ENCODE measurements at regions not wholly inside any gene's neighbourhood (a gene's known extent, or its start where the extent isn't known, plus 50 kb on each side); places are given as distances from the start of the nearest gene placed in this dataset.

DNA sequence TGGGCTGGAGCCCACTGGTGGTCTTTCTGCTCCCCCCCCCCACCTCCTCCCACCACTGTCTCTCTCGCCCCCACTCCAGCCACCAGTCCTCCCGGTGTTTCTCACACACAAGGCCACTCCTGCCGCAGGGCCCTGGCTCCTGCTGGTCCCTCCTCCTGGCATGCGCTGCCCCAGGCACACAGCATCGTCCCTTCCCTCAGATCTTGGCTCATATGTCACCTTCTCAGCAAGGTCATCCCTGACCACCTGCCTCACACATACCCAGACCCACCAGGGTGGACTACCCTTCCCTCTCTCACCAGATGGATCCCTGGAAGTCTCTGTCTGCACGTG is 101.5 kb upstream of the IQSEC1 start:
- Histone ChIP-seq H3K4me3 (ENCODE audit: low read depth in 1 of 5, low read length in 5 of 5) (no peak overlapping the region), H3K36me3 (ENCODE audit: control insufficient read depth in 5 of 5, insufficient read depth in 5 of 5, low read length in 5 of 5) (no peaks in the 10 kb centered on the region), H3K9me3 (ENCODE audit: control insufficient read depth in 5 of 5, low read length in 5 of 5) (peaks cover 0 to 18% (median 15%) of the 10 kb centered on the region in 5 donors), H3K9ac (ENCODE audit: low read length in 5 of 5) (no peak overlapping the region), H3K4me1 (ENCODE audit: control insufficient read depth in 5 of 5, insufficient read depth in 5 of 5, low read length in 5 of 5) (peaks cover 0 to 3% (median 0%) of the 10 kb centered on the region in 5 donors), H3K27ac (ENCODE audit: low read depth, low read length) (no peak overlapping the region), H3K27me3 (ENCODE audit: control insufficient read depth in 5 of 5, insufficient read depth in 4 of 5, low read length in 5 of 5) (no peaks in the 10 kb centered on the region)

DNA sequence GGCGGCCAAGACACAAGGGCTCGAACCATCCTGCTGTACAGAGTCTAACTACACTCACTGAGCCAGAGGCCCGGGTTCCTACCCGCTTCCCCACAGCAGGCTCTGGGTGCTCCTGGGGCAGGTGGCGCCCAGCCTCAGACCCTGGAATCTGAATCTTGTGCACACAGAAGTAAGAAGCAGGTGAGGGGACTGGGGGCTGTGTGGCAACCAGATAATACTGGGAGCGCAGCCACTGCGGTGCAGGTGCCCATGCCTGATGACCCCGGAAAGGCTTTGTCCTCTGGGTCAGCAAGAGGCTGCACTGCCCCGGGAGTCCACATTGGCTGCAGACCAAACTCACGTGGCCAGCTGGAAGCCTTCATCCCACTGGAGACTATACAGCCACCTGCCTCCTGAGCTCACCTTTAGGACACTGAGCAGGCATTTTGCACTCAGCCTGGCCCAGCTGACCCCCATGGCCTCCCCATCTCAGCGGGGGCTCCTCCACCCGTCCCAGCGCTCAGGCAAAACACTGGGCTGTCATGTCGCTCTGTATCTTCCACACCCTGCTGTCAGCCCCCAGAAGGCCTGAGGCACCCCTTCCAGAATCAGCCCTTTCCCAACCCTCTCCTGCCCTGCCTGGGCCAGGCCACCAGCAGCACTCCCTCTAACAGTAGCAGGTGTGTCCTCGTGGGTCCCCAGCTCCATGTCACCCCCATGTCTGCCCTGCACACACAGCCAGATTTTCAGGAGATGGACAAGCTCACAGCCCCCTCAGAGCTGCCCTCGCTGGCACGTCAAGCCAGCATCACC is 101.0 kb upstream of the IQSEC1 start:
- Histone ChIP-seq H3K9ac (ENCODE audit: low read length in 5 of 5) (no peak overlapping the region), H3K9me3 (ENCODE audit: control insufficient read depth in 5 of 5, low read length in 5 of 5) (peaks cover 0 to 13% (median 11%) of the 10 kb centered on the region in 5 donors), H3K36me3 (ENCODE audit: control insufficient read depth in 5 of 5, insufficient read depth in 5 of 5, low read length in 5 of 5) (no peaks in the 10 kb centered on the region), H3K4me3 (ENCODE audit: low read depth in 1 of 5, low read length in 5 of 5) (no peak overlapping the region), H3K4me1 (ENCODE audit: control insufficient read depth in 5 of 5, insufficient read depth in 5 of 5, low read length in 5 of 5) (peaks cover 0 to 3% (median 0%) of the 10 kb centered on the region in 5 donors), H3K27me3 (ENCODE audit: control insufficient read depth in 5 of 5, insufficient read depth in 4 of 5, low read length in 5 of 5) (no peaks in the 10 kb centered on the region), H3K27ac (ENCODE audit: low read depth, low read length) (no peak overlapping the region)

DNA sequence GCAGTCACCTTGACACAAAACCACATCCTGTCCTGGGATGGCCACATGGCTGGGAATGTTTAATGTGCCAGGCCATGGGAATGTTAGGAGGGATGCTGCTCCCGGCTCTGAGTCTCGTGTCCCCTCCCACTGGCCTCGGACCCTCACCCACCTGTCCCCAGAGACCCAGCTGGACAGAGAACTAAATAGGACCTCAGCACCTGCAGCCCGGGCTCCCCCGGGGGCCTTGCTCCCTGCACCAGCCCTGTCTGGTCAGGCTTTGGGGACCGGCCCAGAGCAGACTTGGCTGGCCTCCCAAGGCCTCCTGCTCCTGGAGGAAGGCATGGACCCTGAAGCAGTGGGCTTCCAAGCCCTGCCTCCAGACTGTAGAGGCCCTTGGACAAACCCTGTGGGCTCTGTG is 100.0 kb upstream of the IQSEC1 start:
- Histone ChIP-seq H3K27me3 (ENCODE audit: control insufficient read depth in 5 of 5, insufficient read depth in 4 of 5, low read length in 5 of 5) (no peaks in the 10 kb centered on the region), H3K4me3 (ENCODE audit: low read depth in 1 of 5, low read length in 5 of 5) (no peak overlapping the region), H3K9me3 (ENCODE audit: control insufficient read depth in 5 of 5, low read length in 5 of 5) (peaks cover 0 to 4% (median 1%) of the 10 kb centered on the region in 5 donors), H3K9ac (ENCODE audit: low read length in 5 of 5) (no peak overlapping the region), H3K4me1 (ENCODE audit: control insufficient read depth in 5 of 5, insufficient read depth in 5 of 5, low read length in 5 of 5) (peaks cover 0 to 3% (median 0%) of the 10 kb centered on the region in 5 donors), H3K27ac (ENCODE audit: low read depth, low read length) (no peak overlapping the region), H3K36me3 (ENCODE audit: control insufficient read depth in 5 of 5, insufficient read depth in 5 of 5, low read length in 5 of 5) (no peaks in the 10 kb centered on the region)

DNA sequence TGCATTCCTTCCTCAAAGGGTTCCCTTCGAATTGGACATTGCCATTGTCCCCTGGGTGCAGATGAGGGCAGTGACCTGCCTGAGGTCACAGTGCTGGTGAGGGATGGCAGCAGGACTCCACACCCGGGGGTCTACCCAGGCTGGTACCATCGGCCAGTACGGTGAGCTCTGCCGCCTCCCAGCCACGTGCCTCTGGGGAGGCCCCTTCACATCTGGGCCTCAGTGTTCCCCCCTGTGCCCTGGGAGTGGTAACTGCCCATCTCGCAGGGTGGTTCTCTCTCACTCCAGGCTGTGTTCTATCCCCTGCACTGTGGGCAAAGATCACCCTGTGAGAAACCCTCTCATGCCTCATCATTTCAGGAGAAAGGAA is 99.4 kb upstream of the IQSEC1 start:
- Histone ChIP-seq H3K27me3 (ENCODE audit: control insufficient read depth in 5 of 5, insufficient read depth in 4 of 5, low read length in 5 of 5) (no peaks in the 10 kb centered on the region), H3K4me1 (ENCODE audit: control insufficient read depth in 5 of 5, insufficient read depth in 5 of 5, low read length in 5 of 5) (peaks cover 0 to 3% (median 0%) of the 10 kb centered on the region in 5 donors), H3K27ac (ENCODE audit: low read depth, low read length) (no peak overlapping the region), H3K36me3 (ENCODE audit: control insufficient read depth in 5 of 5, insufficient read depth in 5 of 5, low read length in 5 of 5) (no peaks in the 10 kb centered on the region), H3K9me3 (ENCODE audit: control insufficient read depth in 5 of 5, low read length in 5 of 5) (no peaks in the 10 kb centered on the region), H3K4me3 (ENCODE audit: low read depth in 1 of 5, low read length in 5 of 5) (no peak overlapping the region), H3K9ac (ENCODE audit: low read length in 5 of 5) (no peak overlapping the region)

DNA sequence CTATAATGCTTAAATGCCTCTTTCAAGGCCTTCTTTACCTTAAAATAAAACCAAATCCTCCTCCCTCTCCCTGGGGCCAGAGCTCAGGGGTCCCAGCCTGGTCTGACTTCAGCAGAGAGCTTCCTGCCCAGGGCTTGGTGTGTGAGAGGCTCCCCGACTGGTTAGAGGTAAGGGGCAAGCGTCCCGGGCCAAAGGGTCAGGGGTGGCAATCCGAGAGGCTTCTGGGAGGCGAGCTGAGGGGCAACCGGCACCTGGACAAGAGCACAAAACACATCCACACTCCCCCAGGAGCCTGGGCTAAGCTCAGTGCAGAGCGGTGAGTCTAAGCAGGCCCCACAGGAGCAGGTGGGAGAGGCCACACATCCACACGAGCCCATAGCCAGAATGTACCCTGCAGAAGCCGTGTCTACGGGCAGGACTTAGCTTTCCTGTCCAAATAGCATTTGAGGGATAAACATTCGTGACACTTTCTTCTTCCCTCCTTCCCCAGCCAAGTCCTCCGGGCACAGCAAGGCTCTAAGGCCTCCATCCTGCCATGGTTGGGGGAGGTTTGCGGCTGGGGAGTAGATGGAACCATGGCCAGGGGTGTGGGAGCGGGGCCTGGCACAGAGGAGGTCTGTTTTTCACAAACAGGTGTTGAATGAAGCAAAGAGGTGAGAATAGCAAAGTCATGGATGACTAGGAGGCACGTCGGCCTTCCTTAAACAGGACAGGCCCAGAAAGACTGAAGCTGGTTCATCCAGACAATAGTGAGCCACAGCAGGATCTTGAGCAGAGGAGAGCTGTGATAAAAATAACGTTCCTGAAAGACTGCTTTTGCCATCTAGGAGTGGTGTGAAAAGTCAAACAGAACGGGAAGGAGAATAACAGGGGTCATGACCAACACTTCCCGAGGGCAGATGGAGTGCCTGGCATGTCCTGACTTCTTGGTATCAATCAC is 98.7 kb upstream of the IQSEC1 start:
- H3K27me3 ChIP-seq (ENCODE audit: control insufficient read depth in 5 of 5, insufficient read depth in 4 of 5, low read length in 5 of 5), result no peaks in the 10 kb centered on the region
- H3K27ac ChIP-seq (ENCODE audit: low read depth, low read length), result no peak overlapping the region
- no peaks in the 10 kb centered on the region for H3K9me3 ChIP-seq (ENCODE audit: control insufficient read depth in 5 of 5, low read length in 5 of 5)
- peaks cover 0 to 2% (median 0%) of the 10 kb centered on the region in 5 donors for H3K36me3 ChIP-seq (ENCODE audit: control insufficient read depth in 5 of 5, insufficient read depth in 5 of 5, low read length in 5 of 5)
- H3K9ac ChIP-seq (ENCODE audit: low read length in 5 of 5), result no peak overlapping the region
- no peak overlapping the region for H3K4me3 ChIP-seq (ENCODE audit: low read depth in 1 of 5, low read length in 5 of 5)
- H3K4me1 ChIP-seq (ENCODE audit: control insufficient read depth in 5 of 5, insufficient read depth in 5 of 5, low read length in 5 of 5), result peaks cover 0 to 3% (median 0%) of the 10 kb centered on the region in 5 donors

DNA sequence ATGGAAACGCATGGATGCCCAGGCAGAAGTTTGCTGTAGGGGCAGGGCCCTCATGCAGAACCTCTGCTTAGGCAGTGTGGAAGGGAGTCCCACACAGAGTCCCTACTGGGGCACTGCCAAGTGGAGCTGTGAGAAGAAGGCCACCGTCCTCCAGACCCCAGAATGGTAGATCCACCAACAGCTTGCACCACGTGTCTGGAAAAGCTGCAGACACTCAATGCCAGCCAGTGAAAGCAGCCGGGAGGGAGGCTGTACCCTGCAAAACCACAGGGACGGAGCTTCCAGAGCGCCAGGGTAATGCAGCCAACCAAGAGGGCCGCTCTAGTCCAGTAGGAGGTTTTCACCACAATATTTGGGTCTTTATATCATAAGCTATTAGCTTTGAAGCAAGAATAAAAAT is 97.1 kb upstream of the IQSEC1 start:
- H3K4me1 ChIP-seq (ENCODE audit: control insufficient read depth in 5 of 5, insufficient read depth in 5 of 5, low read length in 5 of 5), result peaks cover 0 to 3% (median 0%) of the 10 kb centered on the region in 5 donors
- H3K27me3 ChIP-seq (ENCODE audit: control insufficient read depth in 5 of 5, insufficient read depth in 4 of 5, low read length in 5 of 5), result no peaks in the 10 kb centered on the region
- no peak overlapping the region for H3K4me3 ChIP-seq (ENCODE audit: low read depth in 1 of 5, low read length in 5 of 5)
- H3K36me3 ChIP-seq (ENCODE audit: control insufficient read depth in 5 of 5, insufficient read depth in 5 of 5, low read length in 5 of 5), result peaks cover 0 to 9% (median 0%) of the 10 kb centered on the region in 5 donors
- no peaks in the 10 kb centered on the region for H3K9me3 ChIP-seq (ENCODE audit: control insufficient read depth in 5 of 5, low read length in 5 of 5)
- H3K9ac ChIP-seq (ENCODE audit: low read length in 5 of 5), result no peak overlapping the region
- H3K27ac ChIP-seq (ENCODE audit: low read depth, low read length), result no peak overlapping the region

DNA sequence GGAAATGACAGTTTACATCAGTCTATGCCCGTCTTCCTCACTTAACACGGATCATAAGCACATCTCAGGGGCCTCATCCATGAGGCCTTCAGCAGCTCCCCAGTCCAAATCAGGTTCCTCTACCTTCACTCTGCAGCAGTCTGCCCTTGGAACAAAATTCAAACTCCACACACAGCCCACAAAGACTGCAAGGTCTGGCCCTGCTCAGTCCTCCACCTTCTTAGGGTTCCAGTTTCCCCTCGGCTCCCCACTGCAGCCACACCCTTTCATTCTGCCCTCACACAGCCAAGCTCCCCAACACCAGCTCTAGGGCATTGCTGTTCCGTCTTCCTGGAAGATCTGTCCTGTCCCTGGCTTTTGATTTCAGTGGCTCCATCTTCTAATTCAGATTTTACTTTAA is 95.2 kb upstream of the IQSEC1 start:
- Histone ChIP-seq H3K27ac (ENCODE audit: low read depth, low read length) (no peak overlapping the region), H3K27me3 (ENCODE audit: control insufficient read depth in 5 of 5, insufficient read depth in 4 of 5, low read length in 5 of 5) (no peaks in the 10 kb centered on the region), H3K9ac (ENCODE audit: low read length in 5 of 5) (no peak overlapping the region), H3K9me3 (ENCODE audit: control insufficient read depth in 5 of 5, low read length in 5 of 5) (no peaks in the 10 kb centered on the region), H3K36me3 (ENCODE audit: control insufficient read depth in 5 of 5, insufficient read depth in 5 of 5, low read length in 5 of 5) (peaks cover 0 to 12% (median 0%) of the 10 kb centered on the region in 5 donors), H3K4me1 (ENCODE audit: control insufficient read depth in 5 of 5, insufficient read depth in 5 of 5, low read length in 5 of 5) (peaks cover 0 to 3% (median 0%) of the 10 kb centered on the region in 5 donors), H3K4me3 (ENCODE audit: low read depth in 1 of 5, low read length in 5 of 5) (no peak overlapping the region)

DNA sequence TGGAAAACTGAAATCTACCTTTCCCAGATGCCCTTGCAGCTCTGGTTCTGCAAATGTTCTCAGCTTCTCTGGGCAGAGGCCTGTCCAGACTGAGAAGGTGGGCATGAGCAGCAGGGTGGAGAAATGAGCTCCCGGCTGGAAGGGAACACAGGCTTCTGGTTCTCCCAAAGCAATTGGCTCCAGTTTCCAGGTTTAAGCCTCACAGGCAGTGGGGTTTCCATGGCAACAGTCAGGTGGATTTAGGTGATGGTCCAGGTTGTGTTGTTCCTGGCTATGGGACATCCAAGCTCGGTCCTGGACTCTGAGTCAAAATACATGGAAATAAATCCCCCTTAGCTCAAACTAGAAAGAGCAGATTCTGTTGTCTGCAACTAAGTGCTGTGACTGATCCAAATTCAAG is 94.6 kb upstream of the IQSEC1 start:
- peaks cover 0 to 12% (median 0%) of the 10 kb centered on the region in 5 donors for H3K36me3 ChIP-seq (ENCODE audit: control insufficient read depth in 5 of 5, insufficient read depth in 5 of 5, low read length in 5 of 5)
- H3K4me3 ChIP-seq (ENCODE audit: low read depth in 1 of 5, low read length in 5 of 5), result no peak overlapping the region

DNA sequence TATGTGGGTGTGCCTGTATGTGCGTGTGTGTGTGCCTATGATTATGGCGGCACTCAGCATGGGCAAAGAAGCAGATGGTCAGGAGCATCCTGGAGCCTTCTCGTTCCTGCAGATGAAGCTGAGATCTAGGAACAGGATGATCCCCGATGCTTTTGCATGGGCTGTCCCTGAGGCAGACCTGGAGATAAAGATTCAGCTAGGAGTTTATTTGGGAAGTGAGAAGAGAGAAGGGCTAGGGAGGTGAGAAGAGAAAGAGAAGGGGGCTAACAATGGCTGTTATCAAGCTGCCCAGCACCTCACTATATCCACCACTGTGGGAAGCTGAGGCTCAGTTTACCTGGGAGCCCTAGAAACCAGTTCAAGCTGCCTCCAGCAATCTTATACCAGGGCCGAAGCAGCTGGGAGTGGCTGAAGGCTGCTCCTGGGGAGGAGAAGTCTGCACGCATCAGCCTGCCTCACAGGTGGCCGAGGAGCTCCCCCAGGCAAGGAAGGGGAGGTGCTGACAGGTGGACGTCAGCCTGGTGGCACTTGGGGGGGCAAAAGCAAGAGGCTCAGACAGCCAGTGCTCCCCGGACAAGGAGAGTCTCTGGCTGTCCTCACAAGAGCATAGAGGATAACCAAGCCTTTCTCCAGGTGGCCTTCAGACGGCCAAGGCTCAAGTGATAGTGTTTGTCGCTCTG is 94.0 kb upstream of the IQSEC1 start:
- Histone ChIP-seq H3K9ac (ENCODE audit: low read length in 5 of 5) (no peak overlapping the region), H3K4me3 (ENCODE audit: low read depth in 1 of 5, low read length in 5 of 5) (no peak overlapping the region), H3K36me3 (ENCODE audit: control insufficient read depth in 5 of 5, insufficient read depth in 5 of 5, low read length in 5 of 5) (peaks cover 0 to 13% (median 0%) of the 10 kb centered on the region in 5 donors), H3K4me1 (ENCODE audit: control insufficient read depth in 5 of 5, insufficient read depth in 5 of 5, low read length in 5 of 5) (peaks cover 0 to 3% (median 0%) of the 10 kb centered on the region in 5 donors), H3K27me3 (ENCODE audit: control insufficient read depth in 5 of 5, insufficient read depth in 4 of 5, low read length in 5 of 5) (peaks cover 0 to 4% (median 0%) of the 10 kb centered on the region in 5 donors), H3K27ac (ENCODE audit: low read depth, low read length) (no peak overlapping the region), H3K9me3 (ENCODE audit: control insufficient read depth in 5 of 5, low read length in 5 of 5) (no peaks in the 10 kb centered on the region)

More for the DNA sequence above, 94.6 kb upstream of the IQSEC1 start:
- H3K4me1 ChIP-seq (ENCODE audit: control insufficient read depth in 5 of 5, insufficient read depth in 5 of 5, low read length in 5 of 5), result peaks cover 0 to 3% (median 0%) of the 10 kb centered on the region in 5 donors
- H3K27me3 ChIP-seq (ENCODE audit: control insufficient read depth in 5 of 5, insufficient read depth in 4 of 5, low read length in 5 of 5), result peaks cover 0 to 3% (median 0%) of the 10 kb centered on the region in 5 donors
- H3K9ac ChIP-seq (ENCODE audit: low read length in 5 of 5), result no peak overlapping the region
- no peak overlapping the region for H3K27ac ChIP-seq (ENCODE audit: low read depth, low read length)
- H3K9me3 ChIP-seq (ENCODE audit: control insufficient read depth in 5 of 5, low read length in 5 of 5), result no peaks in the 10 kb centered on the region
